Hypothalamus (tissue), 51 donors: ENCODE measurements at regions not wholly inside any gene's neighbourhood (a gene's known extent, or its start where the extent isn't known, plus 50 kb on each side); places are given as distances from the start of the nearest gene placed in this dataset.
"Not testable (repeated sequence)": the region's sequence is repeated elsewhere in the genome, so short reads cannot be mapped to it uniquely, and the experiment has no call there.

ENCODE experiments used
- DNase-seq, 51 donors: peaks; one replicate each; lab custom pipeline; 2025; lab: John Stamatoyannopoulos, UW

- DNase-seq, result no peak
These were observed 652.1 kb downstream of the LRRC70 start for GRCh38 chr5:63230754-63231153.

- no peak for DNase-seq
These were observed 649.5 kb downstream of the LRRC70 start for GRCh38 chr5:63228154-63228553.

GRCh38 chr5:63220244-63220643 is 641.6 kb downstream of the LRRC70 start:
- DNase-seq, result no peak

GRCh38 chr5:63217422-63217821 is 638.8 kb downstream of the LRRC70 start:
- DNase-seq, result no peak

- no peak for DNase-seq
These were observed 634.6 kb downstream of the LRRC70 start for GRCh38 chr5:63213256-63213655.

GRCh38 chr5:63211448-63212132 is 633.0 kb downstream of the LRRC70 start:
- DNase-seq, result peak in 7 of 51 donors; percentile 0 to 11 (median 2)

- DNase-seq, result no peak
These were observed 627.4 kb downstream of the LRRC70 start for GRCh38 chr5:63205976-63206375.

- DNase-seq, result no peak
These were observed 623.1 kb downstream of the LRRC70 start for GRCh38 chr5:63201738-63202137.

GRCh38 chr5:63194126-63194525 is 615.5 kb downstream of the LRRC70 start:
- no peak for DNase-seq

GRCh38 chr5:63180190-63180589 is 601.6 kb downstream of the LRRC70 start:
- not testable (repeated sequence) for DNase-seq

- DNase-seq, result no peak
These were observed 597.2 kb downstream of the LRRC70 start for GRCh38 chr5:63175850-63176249.

- DNase-seq, result no peak
These were observed 591.9 kb downstream of the LRRC70 start for GRCh38 chr5:63170486-63170885.

GRCh38 chr5:63164838-63165535 is 586.4 kb downstream of the LRRC70 start:
- DNase-seq, result peak in 1 of 51 donors; percentile 1

GRCh38 chr5:63164339-63164738 is 585.7 kb downstream of the LRRC70 start:
- DNase-seq, result no peak

- DNase-seq, result no peak
These were observed 576.7 kb downstream of the LRRC70 start for GRCh38 chr5:63155310-63155631.

- DNase-seq, result no peak
These were observed 576.1 kb downstream of the LRRC70 start for GRCh38 chr5:63154476-63155309.

- DNase-seq, result no peak
These were observed 574.3 kb downstream of the LRRC70 start for GRCh38 chr5:63152871-63153270.

GRCh38 chr5:63145167-63145566 is 566.5 kb downstream of the LRRC70 start:
- DNase-seq, result peak in 5 of 51 donors; percentile 0 to 10 (median 1)

- DNase-seq, result no peak
These were observed 563.0 kb downstream of the LRRC70 start for GRCh38 chr5:63141591-63141990.

GRCh38 chr5:63135291-63135690 is 556.7 kb downstream of the LRRC70 start:
- DNase-seq, result no peak

- no peak for DNase-seq
These were observed 553.1 kb downstream of the LRRC70 start for GRCh38 chr5:63131626-63132285.
